ENCODE measurements at regions not wholly inside any gene's neighbourhood (a gene's known extent, or its start where the extent isn't known, plus 50 kb on each side); places are given as distances from the start of the nearest gene placed in this dataset.

DNA sequence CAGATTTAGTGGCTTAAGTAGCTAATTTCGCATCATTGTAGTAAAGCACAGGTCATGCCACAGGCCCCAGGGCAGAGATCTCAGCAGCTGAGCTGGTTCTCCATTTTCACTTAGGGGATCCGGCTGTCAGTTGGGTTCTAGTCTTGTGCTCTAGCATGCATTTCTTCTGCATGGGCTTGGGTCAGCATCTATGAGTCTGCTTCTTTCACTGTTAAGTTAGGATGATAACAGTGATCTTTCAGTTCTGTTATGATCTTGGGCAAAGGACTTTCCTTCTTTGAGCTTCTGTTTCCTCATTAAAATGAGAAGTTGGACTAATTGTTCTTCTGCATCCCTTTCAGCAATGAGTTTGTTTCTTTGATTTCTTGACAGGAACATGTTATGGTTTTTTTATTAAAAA is 123.6 kb upstream of the DNAH14 start:
- TF ChIP-seq, protein P1, sequence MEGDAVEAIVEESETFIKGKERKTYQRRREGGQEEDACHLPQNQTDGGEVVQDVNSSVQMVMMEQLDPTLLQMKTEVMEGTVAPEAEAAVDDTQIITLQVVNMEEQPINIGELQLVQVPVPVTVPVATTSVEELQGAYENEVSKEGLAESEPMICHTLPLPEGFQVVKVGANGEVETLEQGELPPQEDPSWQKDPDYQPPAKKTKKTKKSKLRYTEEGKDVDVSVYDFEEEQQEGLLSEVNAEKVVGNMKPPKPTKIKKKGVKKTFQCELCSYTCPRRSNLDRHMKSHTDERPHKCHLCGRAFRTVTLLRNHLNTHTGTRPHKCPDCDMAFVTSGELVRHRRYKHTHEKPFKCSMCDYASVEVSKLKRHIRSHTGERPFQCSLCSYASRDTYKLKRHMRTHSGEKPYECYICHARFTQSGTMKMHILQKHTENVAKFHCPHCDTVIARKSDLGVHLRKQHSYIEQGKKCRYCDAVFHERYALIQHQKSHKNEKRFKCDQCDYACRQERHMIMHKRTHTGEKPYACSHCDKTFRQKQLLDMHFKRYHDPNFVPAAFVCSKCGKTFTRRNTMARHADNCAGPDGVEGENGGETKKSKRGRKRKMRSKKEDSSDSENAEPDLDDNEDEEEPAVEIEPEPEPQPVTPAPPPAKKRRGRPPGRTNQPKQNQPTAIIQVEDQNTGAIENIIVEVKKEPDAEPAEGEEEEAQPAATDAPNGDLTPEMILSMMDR (IDR thresholded peaks at IDR 0.05) = no peak
- no peak for DNase-seq (ENCODE audit: low spot score)
- Histone ChIP-seq H3K4me3 (no peak overlapping the region), H3K27ac (no peak overlapping the region)

DNA sequence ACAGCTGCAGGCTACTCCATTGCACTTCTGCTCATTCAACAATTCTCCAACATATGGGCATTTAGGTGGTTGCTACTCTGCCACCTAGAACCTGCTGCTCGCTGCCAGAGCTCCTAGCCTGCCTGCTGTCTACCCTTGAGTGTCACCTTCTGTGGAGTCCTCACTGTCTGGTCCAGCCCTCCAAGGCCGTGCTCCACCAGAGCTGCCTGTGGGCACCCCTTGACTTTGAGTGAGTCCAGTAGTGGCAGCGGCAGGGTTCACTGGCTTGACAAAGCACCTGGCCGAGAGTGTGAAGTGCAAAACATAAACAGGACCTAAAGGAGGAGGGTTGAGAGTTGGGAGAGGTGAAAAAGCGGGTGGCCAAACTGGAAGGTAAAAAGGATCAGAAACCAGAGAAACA is 120.3 kb upstream of the DNAH14 start:
- H3K4me3 ChIP-seq = no peak overlapping the region
- DNase-seq (ENCODE audit: low spot score) = no peak
- no peak overlapping the region for H3K27ac ChIP-seq
- TF ChIP-seq, protein P1 (IDR thresholded peaks at IDR 0.05) = no peak

DNA sequence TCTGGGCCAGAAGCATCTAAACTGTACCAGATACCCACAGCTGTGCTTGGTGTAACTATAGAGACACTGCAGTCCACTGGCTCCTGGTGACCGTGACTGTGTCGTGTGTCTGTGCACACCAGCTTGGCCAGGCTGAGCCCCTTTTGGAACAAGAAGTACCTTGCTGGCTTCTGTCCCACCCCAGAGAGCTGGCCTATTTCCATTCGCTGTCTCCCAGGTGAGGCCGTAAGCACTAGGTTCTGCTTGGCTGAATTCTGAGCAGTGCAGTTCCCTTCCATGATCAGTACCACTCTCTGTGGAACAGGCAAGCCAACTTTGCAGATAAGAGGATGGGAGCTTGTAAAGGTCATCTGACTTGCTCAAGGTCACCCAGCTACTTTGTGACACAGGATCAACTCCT is 119.9 kb upstream of the DNAH14 start:
- Histone ChIP-seq H3K4me3 (no peak overlapping the region), H3K27ac (no peak overlapping the region)
- TF ChIP-seq, protein P1 (IDR thresholded peaks at IDR 0.05) = no peak
- no peak for DNase-seq (ENCODE audit: low spot score)

DNA sequence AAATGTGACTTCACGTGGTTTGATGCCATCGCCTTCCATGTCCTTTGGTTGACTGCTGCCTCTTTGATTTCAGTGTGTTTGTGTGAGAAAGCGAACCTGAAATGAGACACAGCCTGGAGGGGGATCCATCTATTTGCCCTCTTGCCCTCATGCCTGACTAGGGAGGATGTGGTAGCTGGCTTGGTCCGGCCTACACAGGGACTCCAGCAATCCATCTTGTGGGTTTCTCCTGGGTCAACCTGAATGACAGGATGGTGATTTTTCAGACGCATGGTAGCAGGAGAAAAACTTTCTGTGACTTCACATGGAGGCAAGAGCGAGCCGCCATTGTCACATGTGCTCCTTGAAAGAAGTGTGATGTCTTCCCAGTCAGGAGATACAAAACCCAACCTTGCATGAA is 117.9 kb upstream of the DNAH14 start:
- TF ChIP-seq, protein P1 (IDR thresholded peaks at IDR 0.05) = no peak
- no peak overlapping the region for H3K27ac ChIP-seq
- H3K4me3 ChIP-seq = no peak overlapping the region
- DNase-seq (ENCODE audit: low spot score) = no peak

DNA sequence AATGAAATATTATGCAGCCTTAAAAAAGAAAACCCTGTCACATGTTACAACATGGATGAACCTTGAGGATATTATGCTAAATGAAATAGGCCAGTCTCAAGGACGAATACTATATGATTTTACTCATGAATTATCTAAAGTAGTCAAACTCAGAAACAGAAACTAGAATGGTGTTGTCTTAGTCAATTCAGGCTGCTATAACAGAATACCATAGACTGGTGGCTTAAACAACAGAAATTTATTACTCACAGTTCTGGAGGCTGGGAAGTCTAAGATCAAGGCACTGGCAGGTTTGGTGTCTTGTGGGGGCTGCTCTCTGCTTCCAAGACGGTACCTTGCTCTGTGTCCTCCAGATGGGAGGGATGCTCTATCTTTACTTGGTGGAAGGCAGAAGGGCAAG is 113.8 kb upstream of the DNAH14 start:
- TF ChIP-seq, protein P1 (IDR thresholded peaks at IDR 0.05) = no peak
- no peak for DNase-seq (ENCODE audit: low spot score)
- no peak overlapping the region for H3K27ac ChIP-seq
- H3K4me3 ChIP-seq = no peak overlapping the region

DNA sequence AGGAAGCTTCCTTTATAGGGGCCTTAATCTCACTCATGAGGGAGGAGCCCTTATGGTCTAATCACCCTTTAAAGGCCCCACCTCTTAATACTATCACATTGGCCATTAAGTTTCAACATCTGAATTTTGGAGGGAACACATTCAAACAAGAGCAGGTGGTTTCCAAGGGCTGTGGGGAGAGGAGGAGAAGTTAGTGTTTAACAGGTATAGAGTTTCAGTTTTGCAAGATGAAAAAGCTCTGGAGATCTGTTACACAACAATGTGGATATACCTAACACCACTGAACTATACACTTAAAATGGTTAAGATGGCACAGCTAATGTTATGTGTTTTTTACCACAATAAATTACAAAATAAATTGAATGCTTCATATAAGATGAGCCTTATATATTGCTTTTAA is 113.4 kb upstream of the DNAH14 start:
- TF ChIP-seq, protein P1 (IDR thresholded peaks at IDR 0.05) = no peak
- H3K4me3 ChIP-seq = no peak overlapping the region
- H3K27ac ChIP-seq = no peak overlapping the region
- DNase-seq (ENCODE audit: low spot score) = no peak

DNA sequence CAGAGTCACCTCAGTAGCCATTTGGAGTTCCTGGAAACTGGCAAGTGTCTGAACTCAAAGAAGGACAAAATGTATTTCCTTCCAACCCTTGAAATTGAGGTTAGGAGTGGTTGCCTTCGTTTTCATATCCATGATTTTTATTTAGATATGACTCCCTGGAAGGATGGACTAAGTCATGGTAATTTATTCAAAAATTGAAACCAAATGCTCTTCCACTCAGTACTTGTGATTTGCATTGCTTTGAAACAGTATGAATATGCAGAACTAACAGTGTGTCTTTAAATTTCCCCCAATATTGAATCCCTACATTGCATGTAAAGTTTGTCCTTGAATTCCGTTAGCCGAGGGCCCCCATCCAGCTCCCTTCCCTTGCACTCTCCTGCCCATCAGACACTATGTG is 112.1 kb upstream of the DNAH14 start:
- Histone ChIP-seq H3K27ac (no peak overlapping the region), H3K4me3 (no peak overlapping the region)
- no peak for DNase-seq (ENCODE audit: low spot score)
- TF ChIP-seq, protein P1 (IDR thresholded peaks at IDR 0.05) = no peak
